HepG2 (cell line): ENCODE measurements at regions not wholly inside any gene's neighbourhood (a gene's known extent, or its start where the extent isn't known, plus 50 kb on each side); places are given as distances from the start of the nearest gene placed in this dataset.
"Not testable (repeated sequence)": the region's sequence is repeated elsewhere in the genome, so short reads cannot be mapped to it uniquely, and the experiment has no call there.

Experiments used
- ATAC-seq: fragments of 200-7000 bp; cut with Tn5 transposase; 3 replicates; pipeline ENCODE4 v1.9.1; 2020; ENCODE audit warnings: mild to moderate bottlenecking, moderate library complexity
- BruUV-seq: library from RNA; stranded (reverse); fragments of 400-500 nt; replicated peaks from 2 replicates; lab custom pipeline; 2021; lab: Mats Ljungman, UMichigan
- CTCF ChIA-PET: fragments of 300-600 bp; formaldehyde crosslinking; extraction: SDS; loops from one replicate; lab custom pipeline; 2021; ENCODE audit warnings: low total read pairs, inconsistent platforms, low intra/inter-chr PET ratio; lab: Yijun Ruan, JAX
- POLR2A ChIA-PET: fragments of 350-600 bp; sonication (Branson Sonifier 250); formaldehyde crosslinking; loops from one replicate; lab custom pipeline; 2020; ENCODE audit warnings: antibody characterized with exemption, inconsistent platforms; lab: Yijun Ruan, JAX
- DNase-seq: peaks from one replicate; pipeline ENCODE4 v3.0.0-alpha.2; 2015; ENCODE audit warnings: low spot score
- FAIRE-seq: peaks from 3 replicates; lab custom pipeline; 2011; peaks lifted over from hg19 to GRCh38; lab: Jason Lieb, UNC
- H2AFZ ChIP-seq: one replicate; pipeline ENCODE4 v1.6.1; 2011; ENCODE audit warnings: low read length, inconsistent platforms
- H3K27ac ChIP-seq: fragments of 300-600 bp; 3 replicates; pipeline ENCODE4 v1.8.0; 2011; ENCODE audit warnings: mixed run types, mild to moderate bottlenecking, mixed read lengths, low read length, inconsistent platforms; ENCODE audit not compliant: insufficient read depth; ENCODE audit errors: extremely low read length
- H3K27me3 ChIP-seq, 2 experiments: fragments of 200-600 bp in 1 of 2; 2 replicates in 1 of 2; 3 replicates in 1 of 2; pipeline versions ENCODE4 v1.6.0 to v1.8.0; 2011; ENCODE audit warnings: low read length in 2 of 2, mild to moderate bottlenecking in 2 of 2, moderate library complexity in 2 of 2, inconsistent platforms in 1 of 2; ENCODE audit not compliant: insufficient read depth in 2 of 2, control insufficient read depth in 1 of 2
- H3K36me3 ChIP-seq, 2 experiments: fragments of 200-600 bp in 1 of 2; replicated peaks in 1 of 2; 2 replicates in 1 of 2; 3 replicates in 1 of 2; pipeline versions ENCODE4 v1.5.1 to v1.8.0; 2011; ENCODE audit warnings: low read length in 2 of 2, inconsistent platforms in 1 of 2; ENCODE audit not compliant: insufficient read depth in 2 of 2, control insufficient read depth in 1 of 2
- H3K4me1 ChIP-seq: 2 replicates; pipeline ENCODE4 v1.5.1; 2012; ENCODE audit warnings: low read length, inconsistent platforms; ENCODE audit not compliant: insufficient read depth
- H3K4me2 ChIP-seq: 2 replicates; pipeline ENCODE4 v1.6.0; 2011; ENCODE audit warnings: low read depth, low read length, inconsistent platforms
- H3K4me3 ChIP-seq, 3 experiments: fragments of 200-600 bp in 1 of 3; sonication (generic), shearing (Covaris generic) in 1 of 3; replicated peaks in 1 of 3; 2 replicates each; pipeline ENCODE4 v1.5.1; 2011 to 2016; ENCODE audit warnings: low read length in 3 of 3, inconsistent platforms in 2 of 3, low read depth in 2 of 3, mild to moderate bottlenecking in 2 of 3, control low read depth in 1 of 3, mixed read lengths in 1 of 3; ENCODE audit not compliant: insufficient read depth in 1 of 3
- H3K79me2 ChIP-seq: one replicate; pipeline ENCODE4 v1.6.1; 2011; ENCODE audit warnings: low read length, inconsistent platforms; ENCODE audit not compliant: insufficient read depth
- H3K9ac ChIP-seq: 2 replicates; pipeline ENCODE4 v1.6.0; 2011; ENCODE audit warnings: mild to moderate bottlenecking, low read depth, low read length, inconsistent platforms; ENCODE audit not compliant: insufficient read depth
- H3K9me3 ChIP-seq: 2 replicates; pipeline ENCODE4 v1.5.1; 2012; ENCODE audit warnings: mild to moderate bottlenecking, low read length
- H4K20me1 ChIP-seq: 2 replicates; pipeline ENCODE4 v1.6.0; 2011; ENCODE audit warnings: inconsistent platforms, mild to moderate bottlenecking, low read length, moderate library complexity; ENCODE audit not compliant: insufficient read depth
- CTCF ChIP-seq: sonication (generic); formaldehyde crosslinking; IDR thresholded peaks from 2 replicates; pipeline ENCODE4 v1.5.0; 2020; ENCODE audit warnings: mild to moderate bottlenecking, missing genetic modification reagents, moderate library complexity
- WGBS: methylation state at CpG from one replicate; pipeline ENCODE4 v1.1.6; 2017; ENCODE audit warnings: low lambda C conversion rate; 5-methylcytosine and 5-hydroxymethylcytosine counted together
- in situ Hi-C: cut with HindIII; loops from 2 replicates; pipeline ENCODE4 v1.10.0; 2017; ENCODE audit warnings: low pct_unique_long_range_greater_than_20kb; ENCODE audit not compliant: extremely low pct_ligation_motif_present
- intact Hi-C: fragments of 100-400 bp; cut with micrococcal nuclease; formaldehyde crosslinking; loops from one replicate; pipeline ENCODE4 v1.10.0; 2022; ENCODE audit not compliant: unreplicated experiment

- H3K4me1 ChIP-seq, BruUV-seq, intact Hi-C loops, H3K27me3 ChIP-seq, H3K9ac ChIP-seq, FAIRE-seq, H3K4me3 ChIP-seq, in situ Hi-C loops, H3K79me2 ChIP-seq, H2AFZ ChIP-seq, H4K20me1 ChIP-seq, H3K36me3 ChIP-seq, H3K4me2 ChIP-seq, H3K9me3 ChIP-seq, H3K27ac ChIP-seq, POLR2A ChIA-PET, DNase-seq, CTCF ChIA-PET: not testable (repeated sequence)
- peak; percentile 45; the same call in 1 of the 3 replicates for ATAC-seq
- WGBS = 7% methylated on average over 2 of the region's 2 CpGs
- TF ChIP-seq CTCF = 0 out of 2 replicates have a peak, but pooled peaks have one; percentile 5
Observed at GRCh38 chr2:90215880-90216279, 1524.4 kb downstream of the RPIA start.

- H3K4me2 ChIP-seq, H3K27ac ChIP-seq, H2AFZ ChIP-seq, H3K79me2 ChIP-seq, DNase-seq, H3K27me3 ChIP-seq, intact Hi-C loops, in situ Hi-C loops, H3K4me3 ChIP-seq, H3K36me3 ChIP-seq, H4K20me1 ChIP-seq, H3K9me3 ChIP-seq, H3K9ac ChIP-seq, CTCF ChIA-PET, POLR2A ChIA-PET, BruUV-seq, ATAC-seq, FAIRE-seq, H3K4me1 ChIP-seq: not testable (repeated sequence)
- 0% methylated on average over 1 of the region's 1 CpG for WGBS
Observed at GRCh38 chr2:90216801-90217200, 1525.3 kb downstream of the RPIA start.

GRCh38 chr2:90218534-90218933 lies 1527.1 kb downstream of the RPIA start:
- H3K4me1 ChIP-seq, intact Hi-C loops, H3K4me3 ChIP-seq, DNase-seq, BruUV-seq, CTCF ChIA-PET, H3K79me2 ChIP-seq, H3K27me3 ChIP-seq, H2AFZ ChIP-seq, H3K36me3 ChIP-seq, H3K9me3 ChIP-seq, POLR2A ChIA-PET, H3K27ac ChIP-seq, FAIRE-seq, ATAC-seq, H4K20me1 ChIP-seq, H3K9ac ChIP-seq, in situ Hi-C loops, H3K4me2 ChIP-seq: not testable (repeated sequence)
- 5% methylated on average over 1 of the region's 2 CpGs for WGBS

- H3K9ac ChIP-seq, H3K4me1 ChIP-seq, H3K36me3 ChIP-seq, H3K79me2 ChIP-seq, DNase-seq, H3K4me3 ChIP-seq, BruUV-seq, H4K20me1 ChIP-seq, CTCF ChIA-PET, intact Hi-C loops, H3K9me3 ChIP-seq, H3K27ac ChIP-seq, FAIRE-seq, H2AFZ ChIP-seq, H3K4me2 ChIP-seq, ATAC-seq, H3K27me3 ChIP-seq, in situ Hi-C loops, POLR2A ChIA-PET: not testable (repeated sequence)
- WGBS = 6% methylated on average over 1 of the region's 2 CpGs
Observed at GRCh38 chr2:90220623-90221299, 1529.3 kb downstream of the RPIA start.
